DMS 273 (cell line): ENCODE measurements at regions not wholly inside any gene's neighbourhood (a gene's known extent, or its start where the extent isn't known, plus 50 kb on each side); places are given as distances from the start of the nearest gene placed in this dataset.
"Not testable (repeated sequence)": the region's sequence is repeated elsewhere in the genome, so short reads cannot be mapped to it uniquely, and the experiment has no call there.

Source experiments
- DNase-seq: peaks from one replicate; lab custom pipeline; 2025; ENCODE audit not compliant: unreplicated experiment; lab: John Stamatoyannopoulos, UW

DNA sequence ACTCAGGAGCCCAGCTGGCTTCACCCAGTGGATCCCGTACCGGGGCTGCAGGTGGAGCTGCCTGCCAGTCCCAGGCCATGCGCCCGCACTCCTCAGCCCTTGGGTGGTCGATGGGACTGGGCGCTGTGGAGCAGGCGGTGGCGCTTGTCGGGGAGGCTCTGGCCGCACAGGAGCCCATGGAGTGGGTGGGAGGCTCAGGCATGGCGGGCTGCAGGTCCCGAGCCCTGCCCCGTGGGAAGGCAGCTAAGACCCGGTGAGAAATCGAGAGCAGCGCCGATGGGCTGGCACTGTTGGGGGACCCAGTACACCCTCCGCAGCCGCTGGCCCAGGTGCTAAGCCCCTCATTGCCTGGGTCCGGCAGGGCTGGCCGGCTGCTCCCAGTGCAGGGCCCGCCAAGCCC, 1205.6 kb downstream of the DIAPH3 start:
- DNase-seq = not testable (repeated sequence)

GRCh38 chr13:58960888-58961287, 1202.8 kb downstream of the DIAPH3 start:
- DNase-seq = peak; percentile 22

DNA sequence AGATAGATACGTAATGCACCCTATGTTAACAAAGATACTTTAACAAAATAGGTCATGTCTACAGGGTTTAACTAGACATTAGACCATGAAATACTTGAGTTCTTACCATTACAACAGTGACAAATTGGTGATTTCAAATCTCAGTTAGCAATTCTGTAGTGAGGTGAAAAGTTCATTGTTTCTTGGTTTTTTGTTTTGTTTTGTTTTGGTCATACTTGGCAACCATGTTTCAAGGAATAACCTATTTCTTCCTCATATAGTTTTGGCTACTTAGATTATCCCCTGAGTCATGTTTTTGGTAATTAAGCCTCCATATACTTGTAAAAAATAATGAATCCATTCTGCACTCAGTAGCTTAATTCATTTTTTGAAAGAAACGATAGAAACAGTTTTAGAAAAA, 1200.4 kb downstream of the DIAPH3 start:
- DNase-seq = no peak

- DNase-seq = no peak
Observed at GRCh38 chr13:58964048-58964447, 1199.7 kb downstream of the DIAPH3 start.

- DNase-seq = no peak
Observed at GRCh38 chr13:58977085-58977484, 1186.6 kb downstream of the DIAPH3 start.

DNA sequence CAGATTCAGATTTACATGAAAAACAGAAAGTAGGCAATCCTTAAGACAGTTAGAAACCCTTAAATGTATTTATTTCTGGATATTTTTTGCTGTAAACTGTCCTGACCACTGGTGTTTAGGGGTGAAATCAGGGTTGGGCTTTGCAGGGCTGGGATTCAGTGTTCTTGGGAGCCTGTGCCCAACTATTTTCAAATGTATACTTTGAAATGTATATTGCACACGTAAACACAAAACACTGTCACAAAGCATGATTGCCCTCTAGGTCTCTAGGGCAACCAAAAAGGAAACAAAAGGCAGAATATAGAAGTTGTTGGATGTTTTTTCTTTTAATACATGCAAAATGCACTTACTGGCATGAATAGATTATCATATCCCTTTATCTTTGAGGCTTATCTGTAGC, 1185.4 kb downstream of the DIAPH3 start:
- DNase-seq = no peak

- no peak for DNase-seq
Observed at GRCh38 chr13:58979851-58980250, 1183.9 kb downstream of the DIAPH3 start.

DNA sequence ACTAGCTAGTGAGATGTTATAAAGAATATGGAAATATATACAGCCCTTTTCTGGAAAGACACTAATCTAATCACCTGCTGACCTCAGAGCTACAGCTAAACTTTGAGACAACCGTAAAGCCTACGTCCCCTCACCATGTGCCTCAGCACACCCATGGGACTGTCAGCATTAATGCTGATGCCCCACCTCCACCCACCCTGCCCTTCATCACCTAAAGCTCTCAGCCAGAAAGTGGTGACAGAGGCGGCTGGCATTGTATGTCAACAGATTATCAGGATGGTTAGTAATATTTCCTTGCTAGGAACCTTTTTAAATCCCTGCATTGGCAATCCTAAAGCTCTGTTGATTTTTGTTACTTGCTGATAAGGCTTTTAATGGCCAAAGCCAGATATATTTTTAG, 1177.9 kb downstream of the DIAPH3 start:
- no peak for DNase-seq

DNA sequence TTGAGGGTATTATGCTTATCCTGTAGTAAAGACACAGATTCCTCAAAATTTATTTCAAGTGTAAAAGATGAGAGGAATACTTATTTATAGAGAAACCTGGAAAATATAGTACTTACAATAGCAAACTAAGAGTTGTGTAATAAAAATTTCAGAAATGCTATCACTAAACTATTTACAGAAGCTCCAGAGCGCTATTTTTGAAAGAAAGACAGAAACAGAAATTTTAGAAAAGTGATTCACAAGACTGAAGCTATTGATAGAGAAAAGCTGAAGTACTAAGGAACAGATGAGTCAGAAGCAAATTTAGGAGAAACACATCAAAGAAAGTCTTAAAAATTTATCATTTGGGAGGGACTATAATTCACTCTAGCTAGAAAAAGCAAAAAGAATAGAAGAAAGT, 1174.2 kb downstream of the DIAPH3 start:
- no peak for DNase-seq

DNA sequence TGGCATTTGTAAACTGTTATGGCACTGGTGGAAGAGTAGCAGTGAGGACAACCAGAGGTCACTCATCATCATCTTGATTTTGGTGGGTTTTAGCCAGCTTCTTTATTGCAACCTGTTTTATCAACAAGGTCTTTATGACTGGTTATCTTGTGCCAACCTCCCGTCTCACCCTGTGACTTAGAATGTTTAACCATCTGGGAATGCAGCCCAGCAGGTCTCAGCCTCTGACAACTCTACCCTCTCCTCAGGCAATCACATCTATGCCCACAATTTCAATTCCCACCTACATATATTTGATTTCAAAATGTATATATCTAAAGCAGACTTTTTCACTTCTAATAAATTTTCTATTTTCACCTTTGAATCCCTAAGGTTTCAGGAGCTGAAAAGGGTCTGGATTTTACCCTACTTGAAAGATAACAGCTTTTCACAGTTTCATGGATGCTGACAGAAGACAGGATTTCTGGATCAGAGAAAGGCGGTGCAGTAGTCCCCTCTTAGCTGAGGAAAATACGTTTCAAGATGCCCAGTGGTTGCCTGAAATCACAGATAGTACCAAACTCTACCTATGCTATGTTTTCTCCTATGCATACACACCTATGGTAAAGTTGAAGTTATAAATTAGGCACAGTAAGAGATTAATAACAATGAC, 1171.8 kb downstream of the DIAPH3 start:
- no peak for DNase-seq

DNA sequence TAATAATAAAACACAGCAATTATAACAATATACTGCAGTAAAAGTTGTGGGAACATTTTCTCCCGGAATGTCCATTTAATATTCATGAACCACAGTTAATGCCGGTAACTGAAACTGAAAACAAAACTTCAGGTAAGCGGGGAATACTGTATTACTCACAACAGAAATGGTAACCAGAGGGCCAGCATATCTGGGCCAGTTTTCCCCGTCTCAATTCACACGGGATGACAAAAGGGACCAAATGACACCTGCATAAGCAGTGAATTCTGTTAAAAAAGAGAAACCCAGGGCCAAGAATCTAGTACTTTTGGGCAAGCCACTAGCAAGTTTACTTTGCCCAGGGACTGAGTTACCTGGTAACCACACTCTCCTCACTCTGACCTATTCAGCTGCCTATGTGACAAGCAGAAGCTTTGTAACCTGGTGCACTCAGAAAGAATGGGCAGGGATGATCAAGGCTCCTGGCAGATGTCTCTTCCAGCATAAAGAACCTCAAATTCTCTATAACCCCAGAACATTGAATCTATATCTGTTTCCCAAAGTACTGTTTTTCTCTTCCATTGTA, 1171.2 kb downstream of the DIAPH3 start:
- no peak for DNase-seq

GRCh38 chr13:58994077-58994476, 1169.7 kb downstream of the DIAPH3 start:
- no peak for DNase-seq

DNA sequence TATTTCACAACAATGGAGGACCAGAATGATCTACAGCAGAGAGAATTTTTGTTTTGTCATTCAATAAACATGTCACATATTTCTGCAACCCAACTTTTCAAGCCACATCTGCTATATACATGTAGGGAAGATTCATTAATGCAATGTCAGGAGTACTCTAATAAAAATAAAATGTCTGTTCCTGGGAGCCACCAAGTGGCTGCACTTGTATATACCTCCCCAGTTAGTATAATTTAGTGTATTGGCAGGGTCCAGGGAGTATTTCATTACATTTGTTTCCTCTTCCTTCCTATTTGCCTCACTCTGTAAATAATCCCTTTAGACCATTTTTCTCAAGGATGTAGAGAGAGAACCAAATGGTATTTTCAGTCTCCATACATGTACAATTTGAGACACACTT, 1169.0 kb downstream of the DIAPH3 start:
- no peak for DNase-seq

DNA sequence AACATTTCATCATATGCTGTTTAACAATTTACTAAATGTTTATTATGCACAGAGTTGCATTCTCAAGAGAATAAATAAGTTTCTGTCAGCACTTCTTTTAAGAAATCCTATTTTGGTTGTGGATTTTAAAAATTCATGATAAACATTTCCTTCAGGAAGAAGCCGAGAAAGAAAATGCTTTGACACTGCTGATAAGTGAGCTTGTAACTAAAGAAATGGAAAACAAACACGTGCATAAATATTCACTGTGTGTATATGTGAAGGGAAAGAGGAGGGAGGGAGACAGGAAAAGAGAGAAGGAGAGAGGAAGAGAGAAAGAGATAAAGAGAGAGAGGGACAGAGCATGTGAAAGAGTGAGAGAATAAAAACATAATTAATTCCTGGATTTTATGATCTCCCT, 1165.0 kb downstream of the DIAPH3 start:
- DNase-seq = no peak

GRCh38 chr13:58999851-59000250, 1163.9 kb downstream of the DIAPH3 start:
- DNase-seq = no peak

GRCh38 chr13:59000770-59001169, 1163.0 kb downstream of the DIAPH3 start:
- DNase-seq = no peak

DNA sequence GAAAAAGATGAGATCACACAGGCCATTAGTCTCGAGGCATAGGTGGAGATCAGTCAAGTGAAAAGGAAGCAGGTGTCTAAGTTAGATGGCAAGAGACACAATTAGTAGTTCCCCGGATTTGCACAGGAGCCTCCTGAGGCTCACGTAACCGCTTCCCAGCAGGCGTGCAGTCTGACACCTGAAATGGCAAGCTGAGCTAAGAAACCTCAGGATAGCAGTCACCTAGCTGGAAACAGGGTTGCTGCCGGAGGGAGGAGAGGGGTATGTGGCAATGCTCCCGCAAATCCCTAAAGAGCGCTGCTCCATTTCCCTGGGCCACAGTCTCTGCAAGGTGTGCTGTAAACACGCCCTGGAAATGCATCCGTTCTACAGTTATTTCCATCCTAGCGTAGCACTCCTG, 1151.0 kb downstream of the DIAPH3 start:
- DNase-seq = no peak

DNA sequence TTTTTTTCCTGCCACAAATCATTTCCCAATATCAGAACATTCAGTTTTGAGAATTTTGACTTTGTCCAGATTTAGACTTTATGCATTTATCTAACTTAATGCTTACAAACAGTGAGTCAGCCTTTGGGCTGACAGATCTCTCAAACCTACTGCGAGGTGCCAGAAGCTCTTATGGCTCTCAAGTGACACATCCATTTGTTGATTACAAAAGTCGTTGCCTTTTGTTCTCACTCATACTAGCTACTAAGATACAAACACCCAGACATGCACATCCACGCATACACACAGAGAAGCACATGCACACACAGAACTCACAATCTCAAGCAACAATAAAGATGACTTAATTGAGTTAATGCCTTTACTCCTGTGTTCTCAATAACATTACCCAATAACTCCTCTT, 1147.5 kb downstream of the DIAPH3 start:
- DNase-seq = no peak

DNA sequence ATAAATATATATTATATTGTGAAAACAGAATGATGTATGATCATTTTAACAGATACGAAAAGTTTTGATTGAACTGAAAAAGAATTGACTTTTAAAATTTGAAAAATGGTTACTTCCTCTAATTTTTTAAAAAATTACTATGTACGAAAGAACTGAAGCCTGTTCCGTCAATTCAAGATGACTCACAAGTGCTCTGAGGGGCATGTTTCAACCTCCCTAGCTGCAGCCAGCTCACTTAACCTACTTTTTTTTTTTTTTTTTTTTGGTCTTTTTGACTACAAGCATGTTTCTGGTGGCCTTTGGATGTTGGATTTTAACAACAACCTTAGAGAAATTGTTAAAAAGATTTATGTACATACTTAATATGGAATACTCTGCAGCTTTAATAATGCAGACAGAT, 1139.3 kb downstream of the DIAPH3 start:
- DNase-seq = no peak

DNA sequence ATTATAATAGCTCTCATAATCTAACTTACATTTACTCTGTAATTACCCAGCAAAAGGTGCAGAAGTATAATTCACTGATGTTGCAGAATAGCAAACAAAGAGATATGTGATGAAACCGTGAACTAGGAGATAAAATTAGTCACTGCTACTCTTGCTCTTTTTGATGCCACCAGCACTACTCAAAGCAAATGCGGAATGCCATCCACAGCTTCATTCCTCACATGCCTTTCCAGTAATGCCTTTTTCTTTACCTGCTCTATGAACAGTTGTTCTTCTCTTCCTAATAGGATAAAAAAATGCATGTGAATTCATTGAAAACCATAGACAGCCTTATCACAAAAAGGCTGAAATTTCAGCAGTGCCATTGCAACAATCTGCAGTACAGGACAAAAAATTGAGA, 1129.5 kb downstream of the DIAPH3 start:
- DNase-seq = no peak

DNA sequence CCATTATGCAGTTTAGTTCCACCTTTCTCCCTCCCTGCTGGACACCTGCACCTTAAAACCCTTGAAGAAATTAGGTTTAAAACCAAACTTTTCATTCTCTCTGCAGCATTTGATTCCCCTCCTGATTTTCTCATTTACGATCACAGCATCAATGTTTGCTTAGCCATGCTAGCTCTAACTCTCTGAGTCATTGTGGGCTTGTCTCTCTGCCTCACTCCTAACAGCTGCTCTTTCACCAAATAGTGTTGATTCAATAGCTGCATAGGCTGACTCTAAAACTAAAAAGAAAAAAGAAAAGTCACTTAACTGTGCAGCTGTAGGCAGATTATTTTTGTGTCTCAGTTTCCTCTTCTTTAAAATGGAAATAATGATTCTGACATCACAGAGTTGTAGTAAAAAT, 1124.9 kb downstream of the DIAPH3 start:
- no peak for DNase-seq

DNA sequence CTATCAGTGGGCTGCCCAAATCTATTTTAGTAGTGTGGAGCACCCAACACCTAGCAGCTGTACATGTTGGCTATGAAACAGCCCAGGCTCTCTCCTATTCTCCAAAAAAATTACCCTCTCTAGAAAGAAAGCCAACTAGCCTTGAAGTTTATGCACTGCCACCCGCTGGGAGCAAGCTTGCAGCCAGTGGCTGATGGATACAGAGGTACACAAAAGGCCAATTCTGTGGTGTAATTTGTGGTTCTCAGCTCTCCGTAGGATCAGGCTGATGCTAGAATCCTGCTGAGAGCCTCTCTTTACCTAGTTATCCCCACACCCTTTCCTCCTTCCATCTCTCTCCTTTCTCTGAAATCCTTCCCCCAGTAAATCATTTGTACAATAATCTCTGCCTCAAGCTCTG, 1120.7 kb downstream of the DIAPH3 start:
- no peak for DNase-seq

DNA sequence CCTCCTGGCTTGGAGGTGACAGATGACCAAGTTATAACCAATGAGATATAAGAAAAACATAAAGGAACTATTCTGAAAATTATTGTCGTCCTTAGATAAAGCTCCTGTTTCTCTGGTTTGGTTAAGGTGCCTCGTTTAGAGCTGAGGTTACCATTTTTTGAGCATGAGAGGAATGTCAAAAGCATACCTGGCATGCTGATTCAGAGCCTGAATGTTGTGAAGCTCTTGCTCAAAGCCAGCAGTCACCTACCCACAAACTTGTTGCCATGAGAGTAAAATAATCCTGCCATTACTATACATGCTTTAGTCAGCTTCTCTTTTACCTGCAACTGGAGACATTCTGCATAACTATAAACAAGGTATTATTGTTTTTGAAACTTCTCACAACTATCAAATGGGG, 1116.2 kb downstream of the DIAPH3 start:
- DNase-seq = no peak
